Astrocyte (in vitro differentiated cells and primary cell): ENCODE measurements at regions not wholly inside any gene's neighbourhood (a gene's known extent, or its start where the extent isn't known, plus 50 kb on each side); places are given as distances from the start of the nearest gene placed in this dataset.

ENCODE experiments used
- DNase-seq: peaks from one replicate; pipeline ENCODE4 v3.0.0-alpha.2; 2010; ENCODE audit warnings: low read depth
- FAIRE-seq: peaks from 2 replicates; lab custom pipeline; 2011; peaks lifted over from hg19 to GRCh38; lab: Jason Lieb, UNC
- H2AFZ ChIP-seq: 2 replicates; pipeline ENCODE4 v1.6.0; 2012; ENCODE audit warnings: low read depth, low read length, inconsistent platforms
- H3K27ac ChIP-seq: 2 replicates; pipeline ENCODE4 v1.5.1; 2011; ENCODE audit warnings: low read depth, low read length, inconsistent platforms
- H3K27me3 ChIP-seq: 2 replicates; pipeline ENCODE4 v1.6.0; 2011; ENCODE audit warnings: low read length, inconsistent platforms; ENCODE audit not compliant: insufficient read depth
- H3K36me3 ChIP-seq: 2 replicates; pipeline ENCODE4 v1.5.1; 2011; ENCODE audit warnings: low read length, inconsistent platforms; ENCODE audit not compliant: insufficient read depth
- H3K4me1 ChIP-seq: 2 replicates; pipeline ENCODE4 v1.5.1; 2011; ENCODE audit warnings: low read length, inconsistent platforms; ENCODE audit not compliant: insufficient read depth
- H3K4me2 ChIP-seq: 2 replicates; pipeline ENCODE4 v1.6.0; 2012; ENCODE audit warnings: low read length, inconsistent platforms
- H3K4me3 ChIP-seq: 2 replicates; pipeline ENCODE4 v1.5.1; 2011; ENCODE audit warnings: low read depth, mild to moderate bottlenecking, low read length, inconsistent platforms; ENCODE audit not compliant: insufficient read depth
- H3K79me2 ChIP-seq: 2 replicates; pipeline ENCODE4 v1.6.0; 2012; ENCODE audit warnings: mild to moderate bottlenecking, low read length, inconsistent platforms; ENCODE audit not compliant: insufficient read depth
- H3K9ac ChIP-seq: 2 replicates; pipeline ENCODE4 v1.6.0; 2012; ENCODE audit warnings: mild to moderate bottlenecking, low read length, inconsistent platforms
- H3K9me3 ChIP-seq: 2 replicates; pipeline ENCODE4 v1.5.1; 2012; ENCODE audit warnings: low read depth, mild to moderate bottlenecking, low read length, inconsistent platforms; ENCODE audit not compliant: insufficient read depth
- H4K20me1 ChIP-seq: 2 replicates; pipeline ENCODE4 v1.6.0; 2012; ENCODE audit warnings: low read length, inconsistent platforms; ENCODE audit not compliant: insufficient read depth
- H3K27ac Mint-ChIP-seq: one replicate; pipeline ENCODE4 v1.8.0; 2021; ENCODE audit warnings: mild to moderate bottlenecking, mixed read lengths; ENCODE audit not compliant: unreplicated experiment
- H3K27me3 Mint-ChIP-seq: one replicate; pipeline ENCODE4 v1.8.0; 2021; ENCODE audit warnings: low read depth, mixed read lengths; ENCODE audit not compliant: unreplicated experiment
- H3K36me3 Mint-ChIP-seq: one replicate; pipeline ENCODE4 v1.8.0; 2021; ENCODE audit warnings: low read depth, mixed read lengths; ENCODE audit not compliant: unreplicated experiment
- H3K4me1 Mint-ChIP-seq: one replicate; pipeline ENCODE4 v1.8.0; 2021; ENCODE audit warnings: low read depth, mixed read lengths; ENCODE audit not compliant: unreplicated experiment
- H3K4me3 Mint-ChIP-seq: one replicate; pipeline ENCODE4 v1.8.0; 2021; ENCODE audit warnings: mild to moderate bottlenecking, moderate library complexity, mixed read lengths; ENCODE audit not compliant: unreplicated experiment
- H3K9me3 Mint-ChIP-seq: one replicate; pipeline ENCODE4 v1.8.0; 2021; ENCODE audit warnings: mild to moderate bottlenecking, mixed read lengths; ENCODE audit not compliant: unreplicated experiment
- EZH2 ChIP-seq: IDR thresholded peaks from 2 replicates; pipeline ENCODE4 v1.6.1; 2012; ENCODE audit warnings: mild to moderate bottlenecking, low read length, inconsistent platforms; ENCODE audit not compliant: insufficient read depth
- TF ChIP-seq, protein P1 (sequence below): IDR thresholded peaks from 2 replicates; pipeline ENCODE4 v1.5.1; 2011; ENCODE audit warnings: low read depth, mild to moderate bottlenecking, inconsistent platforms, low read length, moderate library complexity; ENCODE audit not compliant: insufficient read depth

DNA sequence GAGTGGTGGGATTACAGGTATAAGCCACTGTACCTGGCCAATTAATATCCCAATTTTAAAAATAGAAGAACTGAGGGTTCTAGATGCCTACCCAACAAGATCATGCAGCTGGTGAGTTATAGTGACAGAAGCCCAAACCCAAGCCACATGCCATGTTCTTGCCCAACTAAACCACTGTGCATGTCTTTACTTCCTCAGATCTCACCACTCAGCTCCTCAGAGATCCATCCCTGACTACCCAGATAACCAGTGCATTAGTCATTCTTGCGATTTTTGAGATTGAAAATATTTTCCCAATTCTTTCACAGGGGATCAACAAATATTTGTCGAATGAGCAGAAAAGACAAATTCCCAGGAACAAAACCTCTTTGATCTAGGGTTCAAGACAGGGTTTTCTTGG lies 303.1 kb downstream of the CBLN1 start:
- Mint-ChIP-seq H3K9me3 (no peaks in the 10 kb centered on the region), H3K27me3 (peaks cover 9% of the 10 kb centered on the region), H3K27ac (no peak overlapping the region), H3K36me3 (no peaks in the 10 kb centered on the region), H3K4me1 (no peaks in the 10 kb centered on the region), H3K4me3 (no peak overlapping the region)
- Histone ChIP-seq H3K79me2 (no peaks in the 10 kb centered on the region), H3K27ac (no peak overlapping the region), H3K9me3 (peaks cover 3% of the 10 kb centered on the region), H3K27me3 (no peaks in the 10 kb centered on the region), H2AFZ (no peak overlapping the region), H3K36me3 (no peaks in the 10 kb centered on the region), H3K9ac (no peak overlapping the region), H4K20me1 (no peaks in the 10 kb centered on the region), H3K4me3 (no peak overlapping the region), H3K4me2 (no peak overlapping the region), H3K4me1 (no peaks in the 10 kb centered on the region)
- FAIRE-seq (no peak), DNase-seq (no peak)
- TF ChIP-seq, protein P1, sequence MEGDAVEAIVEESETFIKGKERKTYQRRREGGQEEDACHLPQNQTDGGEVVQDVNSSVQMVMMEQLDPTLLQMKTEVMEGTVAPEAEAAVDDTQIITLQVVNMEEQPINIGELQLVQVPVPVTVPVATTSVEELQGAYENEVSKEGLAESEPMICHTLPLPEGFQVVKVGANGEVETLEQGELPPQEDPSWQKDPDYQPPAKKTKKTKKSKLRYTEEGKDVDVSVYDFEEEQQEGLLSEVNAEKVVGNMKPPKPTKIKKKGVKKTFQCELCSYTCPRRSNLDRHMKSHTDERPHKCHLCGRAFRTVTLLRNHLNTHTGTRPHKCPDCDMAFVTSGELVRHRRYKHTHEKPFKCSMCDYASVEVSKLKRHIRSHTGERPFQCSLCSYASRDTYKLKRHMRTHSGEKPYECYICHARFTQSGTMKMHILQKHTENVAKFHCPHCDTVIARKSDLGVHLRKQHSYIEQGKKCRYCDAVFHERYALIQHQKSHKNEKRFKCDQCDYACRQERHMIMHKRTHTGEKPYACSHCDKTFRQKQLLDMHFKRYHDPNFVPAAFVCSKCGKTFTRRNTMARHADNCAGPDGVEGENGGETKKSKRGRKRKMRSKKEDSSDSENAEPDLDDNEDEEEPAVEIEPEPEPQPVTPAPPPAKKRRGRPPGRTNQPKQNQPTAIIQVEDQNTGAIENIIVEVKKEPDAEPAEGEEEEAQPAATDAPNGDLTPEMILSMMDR: no peak
- TF ChIP-seq EZH2: no peak

DNA sequence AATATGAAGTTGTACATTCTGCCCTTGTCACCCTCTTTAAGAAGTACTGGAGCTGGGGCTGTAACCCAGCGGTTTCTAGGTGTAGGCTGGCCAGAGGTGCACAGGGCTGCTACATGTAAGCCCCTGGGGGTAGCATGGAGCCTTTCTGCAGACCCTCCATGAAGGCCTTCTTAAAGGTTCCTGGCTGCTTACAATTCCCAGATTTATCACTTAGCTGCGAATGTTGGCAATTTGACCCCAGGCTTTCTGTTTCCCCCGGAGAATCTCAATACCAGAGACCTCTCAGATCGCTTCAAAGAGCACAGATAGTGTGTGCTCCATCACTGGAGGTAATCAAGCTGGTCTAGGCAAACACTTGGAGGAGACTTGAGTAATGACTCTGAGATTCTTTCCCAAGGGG lies 309.4 kb downstream of the CBLN1 start:
- Histone ChIP-seq H3K27me3 (no peaks in the 10 kb centered on the region), H2AFZ (no peak overlapping the region), H3K4me1 (no peaks in the 10 kb centered on the region), H3K36me3 (no peaks in the 10 kb centered on the region), H3K4me2 (no peak overlapping the region), H4K20me1 (no peaks in the 10 kb centered on the region), H3K79me2 (no peaks in the 10 kb centered on the region), H3K9ac (no peak overlapping the region), H3K4me3 (no peak overlapping the region), H3K27ac (no peak overlapping the region), H3K9me3 (no peaks in the 10 kb centered on the region)
- H3K4me3 Mint-ChIP-seq: no peak overlapping the region
- H3K27ac Mint-ChIP-seq: no peak overlapping the region
- H3K9me3 Mint-ChIP-seq: no peaks in the 10 kb centered on the region
- no peak for TF ChIP-seq EZH2
- TF ChIP-seq, protein P1: no peak
- H3K4me1 Mint-ChIP-seq: peaks cover 7% of the 10 kb centered on the region
- H3K36me3 Mint-ChIP-seq: no peaks in the 10 kb centered on the region
- FAIRE-seq (no peak), DNase-seq (no peak)
- no peaks in the 10 kb centered on the region for H3K27me3 Mint-ChIP-seq

DNA sequence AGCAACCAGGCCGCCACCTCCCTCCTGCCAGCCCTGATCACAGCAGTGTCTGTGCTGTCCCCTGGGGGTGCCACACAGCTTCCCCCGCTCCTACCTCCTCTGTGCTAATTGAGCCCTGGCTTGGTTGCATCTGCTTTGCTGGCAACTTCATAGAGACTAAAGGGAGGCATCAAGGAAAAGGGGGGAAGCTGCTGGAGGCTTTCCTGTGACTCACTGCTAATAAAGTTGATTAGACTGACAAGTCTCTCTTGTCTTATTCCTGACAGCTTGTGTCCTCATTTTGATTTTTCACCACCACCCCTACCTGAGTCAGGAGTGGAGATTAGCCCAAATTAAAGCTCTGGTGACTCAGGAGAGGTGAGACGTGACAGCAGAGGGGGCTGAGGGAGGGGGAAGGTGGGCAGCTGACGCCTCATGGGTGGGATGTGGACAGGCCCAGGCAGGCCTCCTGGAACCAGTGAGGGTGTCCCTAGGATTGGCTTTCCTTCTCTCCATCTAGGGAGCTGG lies 310.0 kb downstream of the CBLN1 start:
- no peaks in the 10 kb centered on the region for H3K27me3 Mint-ChIP-seq
- H2AFZ ChIP-seq: no peak overlapping the region
- DNase-seq (no peak), FAIRE-seq (no peak)
- no peaks in the 10 kb centered on the region for H4K20me1 ChIP-seq
- no peaks in the 10 kb centered on the region for H3K36me3 Mint-ChIP-seq
- H3K27ac Mint-ChIP-seq: no peak overlapping the region
- peaks cover 7% of the 10 kb centered on the region for H3K4me1 Mint-ChIP-seq
- H3K79me2 ChIP-seq: no peaks in the 10 kb centered on the region
- H3K27ac ChIP-seq: no peak overlapping the region
- TF ChIP-seq, protein P1: no peak
- no peak for TF ChIP-seq EZH2
- H3K27me3 ChIP-seq: no peaks in the 10 kb centered on the region
- no peaks in the 10 kb centered on the region for H3K9me3 Mint-ChIP-seq
- H3K4me3 Mint-ChIP-seq: no peak overlapping the region
- no peaks in the 10 kb centered on the region for H3K36me3 ChIP-seq
- no peaks in the 10 kb centered on the region for H3K9me3 ChIP-seq
- no peak overlapping the region for H3K4me2 ChIP-seq
- H3K9ac ChIP-seq: no peak overlapping the region
- no peaks in the 10 kb centered on the region for H3K4me1 ChIP-seq
- no peak overlapping the region for H3K4me3 ChIP-seq
